Glomerular endothelial cell (primary cell): ENCODE measurements at regions not wholly inside any gene's neighbourhood (a gene's known extent, or its start where the extent isn't known, plus 50 kb on each side); places are given as distances from the start of the nearest gene placed in this dataset.
"Not testable (repeated sequence)": the region's sequence is repeated elsewhere in the genome, so short reads cannot be mapped to it uniquely, and the experiment has no call there.

Experiments
- DNase-seq: peaks from one replicate; pipeline ENCODE4 v3.0.0-alpha.2; 2011; ENCODE audit warnings: low read depth, low spot score; ENCODE audit errors: extremely low read depth

- DNase-seq: not testable (repeated sequence)
Observed at GRCh38 chr9:97182532-97182931, 124.9 kb upstream of the CCDC180 start.

DNA sequence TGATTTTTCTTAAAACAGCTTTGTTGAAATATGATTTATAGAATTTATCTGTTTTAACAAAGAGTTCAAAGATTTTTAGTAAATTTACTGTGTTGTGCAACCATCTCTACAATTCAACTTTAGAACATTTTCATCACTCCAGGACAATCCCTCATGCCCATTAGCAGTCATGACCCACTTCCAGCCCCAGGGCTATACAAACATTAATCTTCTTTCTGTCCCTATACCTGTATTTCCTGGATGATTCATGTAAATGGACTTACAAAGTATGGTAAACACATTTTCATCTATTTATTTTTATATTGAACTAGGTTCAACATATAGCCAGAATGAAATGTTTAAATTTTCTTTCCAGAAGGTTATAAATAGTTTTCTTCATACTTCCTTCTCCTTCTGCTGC lies 127.8 kb upstream of the CCDC180 start:
- DNase-seq: no peak

DNA sequence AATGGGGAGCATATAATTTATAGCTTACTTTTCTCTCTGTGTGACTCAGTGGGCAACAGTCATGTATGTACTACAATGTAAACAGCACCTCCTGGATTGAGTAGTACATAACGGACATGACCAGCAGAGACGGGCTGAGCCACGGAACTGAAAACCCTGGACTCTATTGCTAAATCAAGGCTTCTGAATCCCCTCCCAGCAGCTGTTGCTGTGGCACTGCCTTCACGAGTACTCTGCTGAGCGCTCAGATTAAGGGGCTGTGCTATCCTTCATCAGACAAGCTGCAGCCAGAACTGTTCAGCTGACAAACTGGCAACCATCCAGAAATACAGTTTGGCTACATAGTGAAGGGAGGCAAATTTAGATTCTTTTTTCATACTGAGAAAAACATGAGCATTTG lies 131.3 kb upstream of the CCDC180 start:
- DNase-seq: no peak

DNA sequence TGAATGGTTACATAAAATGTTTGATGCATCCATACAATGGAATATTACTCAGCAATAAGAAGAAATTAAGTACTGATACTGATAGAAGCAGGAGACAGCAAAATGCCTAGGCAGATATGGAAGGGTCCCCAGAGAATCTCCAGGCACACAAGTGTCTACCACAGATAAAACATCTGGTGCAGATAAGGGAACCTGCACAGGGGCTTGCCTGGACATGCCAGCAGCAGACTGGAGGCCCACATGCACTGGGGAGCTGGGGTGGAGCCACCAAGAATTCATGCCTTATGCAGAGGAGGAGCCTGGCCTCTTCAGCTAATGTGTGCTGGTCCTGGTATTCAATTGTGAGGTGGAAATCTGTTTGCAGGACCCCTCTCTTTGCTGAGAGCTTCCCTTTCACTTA lies 129.2 kb upstream of the CTSV start:
- DNase-seq: not testable (repeated sequence)

DNA sequence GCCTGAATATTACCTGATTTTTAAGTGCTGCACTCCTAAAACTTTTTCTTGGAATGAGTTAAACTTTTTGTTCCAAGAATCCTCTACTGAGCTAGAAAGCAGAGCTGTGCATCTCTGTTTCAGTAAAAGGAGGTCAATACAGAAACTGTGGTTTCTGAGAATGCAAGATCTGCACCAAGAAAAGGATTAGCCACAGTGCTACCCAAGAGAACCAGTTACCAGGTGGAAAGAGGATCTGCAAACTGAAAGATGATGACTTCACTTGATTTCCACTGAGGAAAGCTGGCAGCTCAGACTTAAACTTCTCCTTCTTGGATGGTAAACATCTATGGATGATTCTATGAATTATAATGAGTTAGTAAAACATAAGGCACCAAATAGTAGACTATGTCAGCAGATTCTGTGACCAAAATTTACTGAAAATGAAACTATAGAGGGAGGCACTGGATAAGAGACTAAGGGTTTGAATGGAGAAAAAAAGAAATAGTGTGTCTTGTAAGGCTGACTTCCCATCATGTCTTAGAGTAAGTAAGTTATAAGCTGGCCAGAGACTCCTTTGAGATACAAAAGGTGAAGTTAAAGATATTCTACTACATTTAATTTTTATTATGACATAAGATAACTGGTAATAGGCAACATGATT lies 127.7 kb upstream of the CTSV start:
- DNase-seq: not testable (repeated sequence)

- DNase-seq: no peak
Observed at GRCh38 chr9:97160255-97160654, 121.3 kb upstream of the CTSV start.

DNA sequence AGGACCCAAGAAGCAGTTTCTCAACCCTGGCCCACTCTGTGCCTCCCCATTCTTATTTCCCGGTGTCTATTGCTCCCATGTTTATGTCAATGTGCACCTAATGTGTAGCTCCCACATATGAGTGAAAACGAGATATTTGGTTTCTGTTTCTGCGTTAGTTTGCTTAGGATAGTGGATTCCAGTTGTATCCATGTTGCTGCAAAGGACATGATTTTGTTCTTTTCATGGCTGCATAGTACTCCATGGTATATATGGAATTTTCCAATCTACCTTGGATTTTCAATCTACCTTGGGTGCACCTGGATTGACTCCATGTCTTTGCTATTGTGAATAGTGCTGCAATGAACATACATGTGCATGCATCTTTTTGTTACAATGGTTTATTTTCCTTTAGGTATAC lies 119.8 kb upstream of the CTSV start:
- not testable (repeated sequence) for DNase-seq

- not testable (repeated sequence) for DNase-seq
Observed at GRCh38 chr9:97155441-97155840, 116.5 kb upstream of the CTSV start.

GRCh38 chr9:97153967-97154366 lies 115.0 kb upstream of the CTSV start:
- no peak for DNase-seq

- not testable (repeated sequence) for DNase-seq
Observed at GRCh38 chr9:97153160-97153559, 114.2 kb upstream of the CTSV start.

- DNase-seq: not testable (repeated sequence)
Observed at GRCh38 chr9:97150471-97150870, 111.5 kb upstream of the CTSV start.

- DNase-seq: not testable (repeated sequence)
Observed at GRCh38 chr9:97148428-97148827, 109.5 kb upstream of the CTSV start.

- DNase-seq: not testable (repeated sequence)
Observed at GRCh38 chr9:97145680-97146079, 106.7 kb upstream of the CTSV start.

DNA sequence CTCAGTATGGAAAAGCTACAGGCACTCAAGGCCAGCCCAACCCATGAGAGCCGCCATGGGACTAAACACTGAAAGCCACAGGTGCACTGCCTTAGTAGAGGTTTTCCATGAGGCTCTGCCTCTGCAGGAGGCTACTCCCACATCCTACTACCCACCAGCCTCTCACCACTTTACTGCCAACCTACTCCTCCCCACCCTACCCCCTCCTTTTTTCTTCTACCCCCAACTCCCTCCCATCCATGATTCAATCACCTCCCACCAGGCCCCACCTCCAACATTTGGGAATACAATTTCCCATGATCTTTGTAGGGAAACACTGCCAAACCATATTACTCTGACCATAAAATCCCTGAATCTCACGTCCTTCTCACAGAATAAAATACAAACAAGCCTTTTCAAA lies 101.6 kb upstream of the CTSV start:
- no peak for DNase-seq

DNA sequence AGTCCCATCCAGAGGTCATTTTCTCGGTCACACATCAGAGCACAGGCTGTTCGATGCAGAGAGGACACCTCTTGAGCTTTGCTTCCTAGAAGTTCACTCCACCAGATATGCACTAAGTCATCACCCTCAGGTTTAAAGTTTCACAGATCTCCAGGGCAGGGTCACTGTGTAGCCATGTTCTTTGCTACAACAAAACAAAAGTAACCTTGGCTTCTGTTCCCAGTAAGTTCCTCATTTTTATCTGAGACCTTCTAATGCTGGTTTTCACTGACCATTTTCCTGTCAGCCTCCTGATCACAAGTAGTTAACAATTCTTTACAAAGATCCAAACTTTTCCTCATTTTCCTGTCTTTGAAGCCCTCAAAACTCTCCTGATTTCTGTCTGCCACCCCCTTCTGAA lies 97.5 kb upstream of the CTSV start:
- no peak for DNase-seq

GRCh38 chr9:97133966-97134365 lies 95.0 kb upstream of the CTSV start:
- DNase-seq: not testable (repeated sequence)

DNA sequence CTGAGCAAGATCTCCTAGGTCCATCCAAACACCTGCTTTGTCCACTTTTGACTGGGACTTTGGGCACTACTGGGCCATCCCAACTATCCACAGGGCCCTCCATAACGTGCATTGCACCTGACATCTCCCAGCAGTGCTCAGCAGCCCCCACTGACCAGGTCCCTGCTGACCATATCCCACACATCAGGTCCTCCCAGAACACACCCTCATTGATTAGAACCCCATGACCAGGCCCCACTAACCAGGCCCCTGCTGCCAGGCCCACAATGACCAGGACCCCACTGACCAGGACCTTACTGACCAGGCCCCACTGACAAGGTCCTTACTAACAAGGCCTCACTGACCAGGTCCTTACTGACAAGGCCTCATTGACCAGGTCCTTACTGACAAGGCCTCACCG lies 93.9 kb upstream of the CTSV start:
- no peak for DNase-seq

- DNase-seq: not testable (repeated sequence)
Observed at GRCh38 chr9:97130864-97131263, 91.9 kb upstream of the CTSV start.

DNA sequence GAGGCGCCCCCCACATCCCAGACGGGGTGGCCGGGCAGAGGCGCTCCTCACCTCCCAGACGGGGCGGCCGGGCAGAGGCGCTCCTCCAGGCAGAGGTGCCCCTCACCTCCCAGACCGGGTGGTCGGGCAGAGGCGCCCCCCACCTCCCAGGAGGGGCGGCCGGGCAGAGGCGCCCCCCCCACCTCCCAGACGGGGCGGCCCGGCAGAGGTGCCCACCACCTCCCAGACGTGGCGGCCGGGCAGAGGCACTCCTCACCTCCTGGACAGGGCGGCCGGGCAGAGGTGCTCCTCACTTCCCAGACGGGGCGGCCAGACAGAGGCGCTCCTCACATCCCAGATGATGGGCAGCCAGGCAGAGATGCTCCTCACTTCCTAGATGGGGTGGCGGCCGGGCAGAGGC lies 91.4 kb upstream of the CTSV start:
- DNase-seq: not testable (repeated sequence)

DNA sequence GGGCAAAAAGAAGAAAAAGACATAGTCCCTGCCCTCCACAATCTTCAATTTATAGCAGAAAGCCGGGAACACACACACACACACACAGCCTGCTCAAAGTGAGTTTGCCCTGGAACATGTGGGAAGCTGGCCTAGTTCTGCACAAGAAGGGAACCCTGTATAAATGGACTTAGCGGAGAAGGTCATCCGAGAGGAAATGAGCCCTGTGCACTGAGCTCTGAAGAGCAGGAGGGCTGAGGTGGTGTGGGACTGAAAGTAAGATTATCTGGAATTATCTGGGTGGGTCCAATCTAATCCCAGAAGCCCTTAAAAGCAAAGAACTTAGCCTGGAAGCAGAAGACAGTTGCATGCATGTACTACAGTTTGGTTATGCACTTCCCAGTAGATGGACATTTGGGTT lies 90.0 kb upstream of the CTSV start:
- no peak for DNase-seq

- DNase-seq: no peak
Observed at GRCh38 chr9:97124256-97124655, 85.3 kb upstream of the CTSV start.

DNA sequence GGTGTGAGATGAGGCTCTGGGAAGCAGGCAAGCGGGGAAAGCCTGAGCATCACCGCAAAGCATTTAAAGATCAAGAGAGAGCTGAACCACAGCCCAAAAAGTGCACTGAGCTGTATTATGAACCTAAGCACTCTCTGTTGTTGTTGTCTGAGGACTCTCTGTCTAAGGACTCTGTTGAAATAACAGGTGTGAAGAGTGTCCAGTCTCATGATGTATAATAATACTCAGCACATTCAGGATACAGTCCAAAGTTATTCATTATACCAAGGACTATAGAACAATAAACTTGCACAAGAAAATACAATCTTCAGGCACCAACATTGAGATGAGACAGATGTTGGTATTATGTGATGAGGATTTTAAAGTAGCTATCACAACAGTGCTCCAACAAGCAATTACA lies 71.8 kb upstream of the CTSV start:
- no peak for DNase-seq

GRCh38 chr9:97109194-97109811 lies 70.4 kb upstream of the CTSV start:
- peak; percentile 10 for DNase-seq
